Subcutaneous abdominal adipose tissue (tissue), 5 donors: ENCODE measurements at regions not wholly inside any gene's neighbourhood (a gene's known extent, or its start where the extent isn't known, plus 50 kb on each side); places are given as distances from the start of the nearest gene placed in this dataset.
"Not testable (repeated sequence)": the region's sequence is repeated elsewhere in the genome, so short reads cannot be mapped to it uniquely, and the experiment has no call there.

ENCODE experiments used
- H3K27ac ChIP-seq: one replicate; pipeline ENCODE4 v1.7.0; 2013; ENCODE audit warnings: low read depth, mild to moderate bottlenecking, inconsistent platforms, low read length, moderate library complexity
- H3K27me3 ChIP-seq, 5 donors: one replicate each; pipeline ENCODE4 v1.7.0; 2013; ENCODE audit warnings: low read length in 5 of 5, inconsistent platforms in 1 of 5; ENCODE audit not compliant: control insufficient read depth in 5 of 5, insufficient read depth in 4 of 5
- H3K36me3 ChIP-seq, 5 donors: one replicate each; pipeline ENCODE4 v1.7.0; 2013; ENCODE audit warnings: low read length in 5 of 5; ENCODE audit not compliant: control insufficient read depth in 5 of 5, insufficient read depth in 5 of 5
- H3K4me1 ChIP-seq, 5 donors: one replicate each; pipeline ENCODE4 v1.7.0; 2013; ENCODE audit warnings: low read length in 5 of 5, mild to moderate bottlenecking in 3 of 5, moderate library complexity in 1 of 5; ENCODE audit not compliant: control insufficient read depth in 5 of 5, insufficient read depth in 5 of 5
- H3K4me3 ChIP-seq, 5 donors: one replicate each; pipeline ENCODE4 v1.7.0; 2013; ENCODE audit warnings: low read length in 5 of 5, low read depth in 1 of 5
- H3K9ac ChIP-seq, 5 donors: one replicate each; pipeline ENCODE4 v1.7.0; 2013; ENCODE audit warnings: low read length in 5 of 5, mild to moderate bottlenecking in 4 of 5, moderate library complexity in 3 of 5
- H3K9me3 ChIP-seq, 5 donors: one replicate each; pipeline ENCODE4 v1.7.0; 2013; ENCODE audit warnings: low read length in 5 of 5; ENCODE audit not compliant: control insufficient read depth in 5 of 5
- donor health status: healthy.
- donor health status: healthy.
- donor health status: healthy.
- donor health status: healthy.
- donor health status: healthy.

- Histone ChIP-seq H3K36me3 (no peaks in the 10 kb centered on the region), H3K4me3 (no peak overlapping the region), H3K4me1 (peaks cover 0 to 18% (median 0%) of the 10 kb centered on the region in 5 donors), H3K9ac (no peak overlapping the region), H3K27ac (no peak overlapping the region), H3K27me3 (no peaks in the 10 kb centered on the region), H3K9me3 (no peaks in the 10 kb centered on the region)
These were observed 883.6 kb upstream of the C9orf72 start for GRCh38 chr9:28456861-28457260.

GRCh38 chr9:28464481-28465216 is 891.4 kb upstream of the C9orf72 start:
- Histone ChIP-seq H3K27me3 (no peaks in the 10 kb centered on the region), H3K27ac (no peak overlapping the region), H3K9me3 (peaks cover 0 to 6% (median 4%) of the 10 kb centered on the region in 5 donors), H3K9ac (no peak overlapping the region), H3K36me3 (no peaks in the 10 kb centered on the region), H3K4me1 (peaks cover 0 to 15% (median 0%) of the 10 kb centered on the region in 5 donors), H3K4me3 (peak overlapping the region in 1 of 5 donors; percentile 17)

GRCh38 chr9:28471261-28471660 is 898.0 kb upstream of the C9orf72 start:
- Histone ChIP-seq H3K36me3 (no peaks in the 10 kb centered on the region), H3K9me3 (peaks cover 0 to 10% (median 6%) of the 10 kb centered on the region in 5 donors), H3K4me1 (no peaks in the 10 kb centered on the region), H3K27ac (no peak overlapping the region), H3K4me3 (no peak overlapping the region), H3K27me3 (no peaks in the 10 kb centered on the region), H3K9ac (no peak overlapping the region)

GRCh38 chr9:28487561-28487960 is 914.3 kb upstream of the C9orf72 start:
- H3K4me3 ChIP-seq = no peak overlapping the region
- H3K9me3 ChIP-seq = no peaks in the 10 kb centered on the region
- no peaks in the 10 kb centered on the region for H3K4me1 ChIP-seq
- no peak overlapping the region for H3K9ac ChIP-seq
- H3K27me3 ChIP-seq = no peaks in the 10 kb centered on the region
- no peaks in the 10 kb centered on the region for H3K36me3 ChIP-seq
- H3K27ac ChIP-seq = no peak overlapping the region

- H3K36me3 ChIP-seq = no peaks in the 10 kb centered on the region
- no peak overlapping the region for H3K9ac ChIP-seq
- no peaks in the 10 kb centered on the region for H3K27me3 ChIP-seq
- no peaks in the 10 kb centered on the region for H3K9me3 ChIP-seq
- H3K4me3 ChIP-seq = no peak overlapping the region
- no peak overlapping the region for H3K27ac ChIP-seq
- no peaks in the 10 kb centered on the region for H3K4me1 ChIP-seq
These were observed 917.8 kb upstream of the C9orf72 start for GRCh38 chr9:28491121-28491520.

- not testable (repeated sequence) for H3K27me3 ChIP-seq, H3K36me3 ChIP-seq, H3K9me3 ChIP-seq, H3K27ac ChIP-seq, H3K4me1 ChIP-seq, H3K4me3 ChIP-seq, H3K9ac ChIP-seq
These were observed 924.9 kb upstream of the C9orf72 start for GRCh38 chr9:28498168-28498567.

- Histone ChIP-seq H3K27me3 (no peaks in the 10 kb centered on the region), H3K36me3 (no peaks in the 10 kb centered on the region), H3K9ac (no peak overlapping the region), H3K4me1 (no peaks in the 10 kb centered on the region), H3K27ac (no peak overlapping the region), H3K9me3 (peaks cover 0 to 4% (median 0%) of the 10 kb centered on the region in 5 donors), H3K4me3 (no peak overlapping the region)
These were observed 928.9 kb upstream of the C9orf72 start for GRCh38 chr9:28502189-28502588.

- no peak overlapping the region for H3K27ac ChIP-seq
- H3K27me3 ChIP-seq = no peaks in the 10 kb centered on the region
- no peak overlapping the region for H3K9ac ChIP-seq
- H3K36me3 ChIP-seq = no peaks in the 10 kb centered on the region
- H3K9me3 ChIP-seq = peaks cover 0 to 4% (median 0%) of the 10 kb centered on the region in 5 donors
- H3K4me3 ChIP-seq = no peak overlapping the region
- no peaks in the 10 kb centered on the region for H3K4me1 ChIP-seq
These were observed 929.5 kb upstream of the C9orf72 start for GRCh38 chr9:28502741-28503140.

- Histone ChIP-seq H3K36me3 (no peaks in the 10 kb centered on the region), H3K4me1 (no peaks in the 10 kb centered on the region), H3K9me3 (peaks cover 0 to under 1% (median 0%) of the 10 kb centered on the region in 5 donors), H3K4me3 (no peak overlapping the region), H3K27ac (no peak overlapping the region), H3K27me3 (no peaks in the 10 kb centered on the region), H3K9ac (no peak overlapping the region)
These were observed 930.3 kb upstream of the C9orf72 start for GRCh38 chr9:28503573-28503972.

- Histone ChIP-seq H3K4me1 (no peaks in the 10 kb centered on the region), H3K27ac (no peak overlapping the region), H3K9ac (no peak overlapping the region), H3K27me3 (no peaks in the 10 kb centered on the region), H3K4me3 (no peak overlapping the region), H3K9me3 (peaks cover 0 to 8% (median 0%) of the 10 kb centered on the region in 5 donors), H3K36me3 (no peaks in the 10 kb centered on the region)
These were observed 945.2 kb upstream of the C9orf72 start for GRCh38 chr9:28518439-28518838.
